ENCODE measurements at regions not wholly inside any gene's neighbourhood (a gene's known extent, or its start where the extent isn't known, plus 50 kb on each side); places are given as distances from the start of the nearest gene placed in this dataset.

DNA sequence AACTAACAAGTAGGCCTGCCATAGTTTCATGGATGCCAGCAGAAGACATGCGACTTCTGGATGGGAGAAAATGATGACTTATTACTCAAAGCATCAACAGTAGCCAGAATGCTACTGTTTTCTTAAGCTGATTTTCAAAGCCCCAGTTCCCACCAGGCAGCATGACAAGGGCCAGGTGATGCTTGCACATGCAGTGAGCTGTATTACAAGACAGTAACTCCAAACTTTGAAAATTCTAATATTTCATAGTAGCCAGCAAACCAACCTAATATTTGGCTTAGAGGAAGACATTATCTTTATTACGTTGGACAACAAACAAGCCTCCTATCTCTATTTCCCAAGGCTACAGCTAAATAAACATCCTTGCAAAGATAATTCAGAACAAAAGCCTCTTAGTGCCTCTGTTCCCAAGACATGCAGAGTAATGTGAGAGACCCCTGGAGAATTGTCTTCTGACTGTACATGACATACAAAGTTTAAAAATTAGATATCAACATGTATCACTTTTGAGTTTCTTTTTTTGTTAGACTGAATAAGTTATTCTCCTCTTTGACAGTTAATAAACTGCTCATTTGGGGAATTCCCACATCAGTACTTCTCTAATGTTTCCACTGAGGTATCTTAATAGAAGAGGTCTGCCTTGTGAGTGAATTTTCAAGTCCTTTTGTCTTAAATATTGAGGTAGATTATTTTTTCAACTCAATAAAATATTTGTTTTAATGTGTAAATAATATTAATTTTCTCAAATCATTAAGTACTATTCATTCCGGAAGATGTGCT is 367.6 kb upstream of the CWC22 start:
- no peak for DNase-seq (ENCODE audit: low read depth in 1 of 2, low spot score in 1 of 2)

GRCh38 chr2:180370511-180371205 is 363.6 kb upstream of the CWC22 start:
- no peak for DNase-seq (ENCODE audit: low read depth in 1 of 2, low spot score in 1 of 2)

DNA sequence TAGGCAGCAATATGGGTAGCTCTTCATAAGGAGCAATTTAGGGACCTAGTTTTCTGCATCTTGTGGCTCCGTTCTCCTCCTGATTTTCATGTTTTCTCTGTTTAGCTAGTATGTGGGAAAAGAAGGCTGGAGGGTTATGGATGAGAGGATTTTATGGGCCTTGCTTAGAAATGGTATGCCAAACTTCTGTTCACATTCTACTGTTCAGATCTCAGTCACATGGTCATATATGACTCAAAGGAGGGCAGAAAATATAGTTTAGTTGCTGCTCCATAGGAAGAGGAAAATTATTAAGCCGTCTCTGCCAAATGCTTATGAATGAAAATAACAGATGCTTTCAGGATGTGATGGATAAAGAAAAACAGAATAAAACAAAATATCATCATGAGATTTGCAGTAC is 361.8 kb upstream of the CWC22 start:
- DNase-seq (ENCODE audit: low read depth in 1 of 2, low spot score in 1 of 2), result no peak

DNA sequence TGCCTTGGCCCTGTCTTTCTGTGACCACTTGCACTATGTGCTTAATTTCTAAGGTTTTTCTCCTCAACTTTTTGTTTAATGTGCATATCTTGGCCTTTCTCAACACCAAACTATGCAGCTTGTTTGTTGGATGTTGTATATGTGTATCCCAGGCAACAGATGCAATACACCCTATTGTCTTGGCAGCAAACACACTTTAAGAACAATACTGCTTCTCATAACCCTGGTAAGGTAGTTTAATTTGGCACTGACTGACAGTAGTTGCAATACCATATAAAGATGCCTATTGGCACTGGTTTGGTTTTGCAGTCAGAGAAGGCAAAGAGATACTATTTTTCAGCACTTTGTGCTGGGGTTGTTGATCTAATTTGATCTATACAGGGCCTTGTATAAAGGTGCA is 360.7 kb upstream of the CWC22 start:
- DNase-seq (ENCODE audit: low read depth in 1 of 2, low spot score in 1 of 2), result no peak

GRCh38 chr2:180366481-180366880 is 359.4 kb upstream of the CWC22 start:
- DNase-seq (ENCODE audit: low read depth in 1 of 2, low spot score in 1 of 2), result no peak

- DNase-seq (ENCODE audit: low read depth in 1 of 2, low spot score in 1 of 2), result no peak
Measured at GRCh38 chr2:180364719-180365118, 357.6 kb upstream of the CWC22 start.

DNA sequence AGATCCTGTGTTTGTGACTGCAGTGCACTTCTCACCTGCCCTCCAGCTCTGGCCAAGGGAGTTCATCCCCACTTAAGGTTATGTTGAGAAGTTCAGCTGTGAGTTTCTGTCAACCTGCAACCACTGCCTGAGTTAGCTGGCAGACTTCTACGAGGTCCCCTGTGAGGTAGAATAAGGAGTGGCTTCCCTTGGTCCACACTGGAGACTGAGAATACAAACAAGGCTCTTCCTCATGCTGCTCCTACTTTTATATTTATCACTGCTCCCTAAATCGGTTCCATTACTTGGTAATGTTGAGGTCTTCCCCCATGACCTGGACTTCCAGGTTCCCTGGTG is 353.2 kb upstream of the CWC22 start:
- no peak for DNase-seq (ENCODE audit: low read depth in 1 of 2, low spot score in 1 of 2)

GRCh38 chr2:180359522-180360282 is 352.6 kb upstream of the CWC22 start:
- DNase-seq (ENCODE audit: low read depth in 1 of 2, low spot score in 1 of 2), result no peak

GRCh38 chr2:180358458-180358857 is 351.4 kb upstream of the CWC22 start:
- no peak for DNase-seq (ENCODE audit: low read depth in 1 of 2, low spot score in 1 of 2)

- DNase-seq (ENCODE audit: low read depth in 1 of 2, low spot score in 1 of 2), result no peak
Measured at GRCh38 chr2:180356676-180357075, 349.6 kb upstream of the CWC22 start.

DNA sequence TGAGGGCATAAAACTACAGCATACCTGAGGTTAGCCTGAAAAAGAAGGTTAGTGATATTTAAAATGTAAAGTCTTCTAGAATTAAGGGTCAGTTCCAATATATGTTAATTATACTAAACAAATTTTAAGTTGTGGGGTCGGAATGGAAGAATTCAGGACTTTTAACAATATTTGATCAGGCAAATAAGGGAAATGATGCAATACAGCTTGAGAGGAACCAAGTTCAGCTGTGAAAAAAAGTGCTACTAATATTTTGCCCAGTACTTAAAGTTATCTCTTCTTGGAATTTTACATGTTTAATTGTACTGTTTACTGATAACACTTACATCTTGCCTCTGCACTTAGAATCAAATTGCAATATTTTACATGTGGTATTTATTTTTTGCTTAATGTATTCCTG is 345.5 kb upstream of the CWC22 start:
- DNase-seq (ENCODE audit: low read depth in 1 of 2, low spot score in 1 of 2), result no peak

DNA sequence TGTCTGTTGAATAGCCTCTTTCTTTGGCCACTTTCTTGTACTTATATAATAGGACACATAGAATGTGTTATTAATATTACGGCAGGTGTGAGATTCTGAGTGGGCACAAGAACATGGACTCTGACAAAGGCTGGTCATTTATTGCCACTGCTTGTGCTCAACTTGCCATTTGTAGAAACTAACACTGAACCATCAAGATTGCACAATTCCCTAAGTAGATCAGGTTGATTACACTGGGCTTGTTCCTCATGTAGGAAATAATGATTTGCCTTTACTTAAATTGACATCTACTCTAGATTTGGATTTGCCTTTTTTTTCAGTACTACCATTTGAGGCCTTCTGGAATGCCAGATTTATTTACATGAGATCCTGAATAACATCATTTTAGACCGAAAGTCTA is 342.7 kb upstream of the CWC22 start:
- DNase-seq (ENCODE audit: low read depth in 1 of 2, low spot score in 1 of 2), result no peak

- DNase-seq (ENCODE audit: low read depth in 1 of 2, low spot score in 1 of 2), result no peak
Measured at GRCh38 chr2:180343528-180344345, 336.6 kb upstream of the CWC22 start.

DNA sequence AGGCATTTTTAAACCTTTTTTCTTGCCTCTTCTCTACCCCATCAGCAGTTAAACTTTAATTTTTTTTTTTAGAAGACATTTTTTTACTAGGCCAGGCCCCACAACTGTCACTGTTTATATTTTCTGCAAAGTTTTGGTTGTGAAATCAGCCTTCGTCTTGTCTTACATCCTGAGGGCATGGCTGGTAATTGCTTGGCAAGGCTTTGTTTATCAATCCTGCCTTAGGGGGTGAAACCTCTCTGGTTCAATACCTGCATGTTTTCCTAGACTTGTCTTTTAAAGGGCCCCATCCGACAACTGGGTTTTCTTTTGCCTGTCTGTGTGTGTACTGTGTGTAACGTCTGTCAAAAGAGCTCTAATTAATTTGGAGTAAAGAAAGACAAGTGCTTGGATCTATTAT is 330.0 kb upstream of the CWC22 start:
- DNase-seq (ENCODE audit: low read depth in 1 of 2, low spot score in 1 of 2), result no peak

DNA sequence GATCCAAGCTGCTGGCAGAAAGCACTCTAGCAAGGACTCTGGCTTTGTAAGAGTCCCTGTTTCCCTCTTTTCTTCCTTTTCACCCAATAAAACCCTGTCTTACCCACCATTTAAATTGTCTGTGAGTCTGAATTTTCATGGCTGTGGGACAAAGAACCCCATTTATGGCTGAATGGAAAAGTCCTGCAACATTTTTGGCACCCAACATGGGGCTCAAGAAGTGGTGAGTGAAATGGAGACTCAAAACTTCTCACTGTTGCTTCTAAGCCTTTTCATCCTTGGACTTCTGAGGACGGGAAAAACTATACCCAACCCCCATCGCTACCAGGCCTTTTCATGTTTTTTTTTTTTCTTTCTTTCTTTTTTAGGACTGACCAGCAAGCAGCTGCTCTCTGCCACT is 329.5 kb upstream of the CWC22 start:
- DNase-seq (ENCODE audit: low read depth in 1 of 2, low spot score in 1 of 2), result no peak

GRCh38 chr2:180334514-180334913 is 327.4 kb upstream of the CWC22 start:
- no peak for DNase-seq (ENCODE audit: low read depth in 1 of 2, low spot score in 1 of 2)

- no peak for DNase-seq (ENCODE audit: low read depth in 1 of 2, low spot score in 1 of 2)
Measured at GRCh38 chr2:180328795-180329422, 321.8 kb upstream of the CWC22 start.

GRCh38 chr2:180327185-180327584 is 320.1 kb upstream of the CWC22 start:
- no peak for DNase-seq (ENCODE audit: low read depth in 1 of 2, low spot score in 1 of 2)

DNA sequence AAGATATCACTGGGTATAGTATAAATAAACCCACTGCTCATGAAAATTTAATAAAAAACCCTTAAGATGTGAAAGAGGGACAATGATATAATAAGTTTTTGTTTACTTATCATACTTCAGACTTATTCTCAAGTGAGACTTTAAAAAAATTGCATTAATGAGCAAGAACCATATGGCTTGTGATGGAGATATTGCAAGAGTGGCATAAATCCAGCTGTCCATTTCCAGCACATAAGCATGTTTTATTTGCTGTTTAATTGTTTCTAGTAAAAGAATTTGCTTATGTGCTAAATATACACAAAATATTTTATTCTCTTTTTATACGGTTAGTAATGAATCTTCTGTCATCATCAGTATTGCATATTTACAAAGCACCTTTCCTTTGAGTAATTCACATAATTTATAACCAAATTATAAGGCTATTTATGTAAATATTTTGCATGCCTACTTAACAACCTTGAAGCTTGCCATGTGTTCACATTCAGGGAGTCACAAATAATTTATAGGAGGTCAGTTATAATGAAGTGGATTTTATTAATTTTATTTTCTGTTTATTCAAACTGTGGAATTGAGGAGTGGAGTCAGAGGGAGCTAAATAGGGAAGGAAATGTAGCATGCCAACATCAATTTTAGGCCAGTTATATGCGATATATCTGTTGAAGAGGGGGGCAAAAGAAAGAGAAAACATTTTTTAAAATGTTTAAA is 318.5 kb upstream of the CWC22 start:
- no peak for DNase-seq (ENCODE audit: low read depth in 1 of 2, low spot score in 1 of 2)

DNA sequence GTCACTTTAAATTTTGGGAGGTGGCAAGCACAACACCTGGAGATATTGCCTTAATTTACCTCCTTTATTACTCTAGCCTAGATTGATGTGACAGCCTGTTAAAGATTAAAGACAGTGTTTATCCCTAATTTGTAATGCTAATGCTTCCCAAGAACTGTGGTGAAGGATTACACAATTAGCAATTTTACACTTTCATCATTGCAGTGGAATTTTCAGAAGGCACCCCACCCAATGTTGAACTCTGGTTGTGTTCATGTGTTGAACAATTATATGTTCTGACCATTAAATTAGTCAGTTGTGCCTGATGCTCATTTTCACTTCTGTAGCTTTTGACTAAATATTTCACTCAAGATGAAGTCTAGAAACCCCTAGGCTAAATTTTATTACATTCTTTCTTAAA is 317.1 kb upstream of the CWC22 start:
- DNase-seq (ENCODE audit: low read depth in 1 of 2, low spot score in 1 of 2), result no peak

All from activated T-helper 1 cell treated with anti-CD3 and anti-CD28 coated beads, Interleukin-2, amount 50 U/mL, for 16 hours (primary cell).